ENCODE measurements at regions not wholly inside any gene's neighbourhood (a gene's known extent, or its start where the extent isn't known, plus 50 kb on each side); places are given as distances from the start of the nearest gene placed in this dataset.

DNA sequence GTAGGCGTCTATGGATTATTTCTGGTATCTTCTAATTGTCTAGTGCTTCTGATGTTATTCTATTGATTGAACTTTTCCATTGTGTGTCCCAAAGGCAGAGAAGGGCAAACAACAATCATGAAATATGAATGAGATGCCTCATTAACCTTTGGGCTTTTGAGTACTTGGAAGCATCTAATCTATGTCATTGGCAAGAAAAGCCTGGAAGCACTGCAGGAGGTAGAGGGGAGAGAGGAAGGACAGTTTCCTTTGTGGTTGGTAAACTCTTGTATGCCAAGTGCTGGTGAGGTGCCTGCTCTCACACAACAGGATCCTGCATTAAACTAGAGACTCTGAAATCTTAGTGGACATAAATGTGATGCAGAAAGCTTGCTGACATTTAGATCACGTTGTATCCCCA is 155.2 kb upstream of the TPK1 start:
- Histone ChIP-seq H3K9me3 (replicated peaks in 1 of 2; ENCODE audit: control insufficient read depth in 1 of 2, insufficient read depth in 1 of 2, low read length in 2 of 2) (peaks cover 0 to 4% of the 10 kb centered on the region in 2 donors), H3K9ac (ENCODE audit: insufficient read depth, low read length, poor library complexity, severe bottlenecking) (no peak overlapping the region), H3K36me3 (replicated peaks in 1 of 2; ENCODE audit: control insufficient read depth in 1 of 2, insufficient read depth in 2 of 2, low read length in 2 of 2) (no peaks in the 10 kb centered on the region), H3K79me2 (ENCODE audit: insufficient read depth, low read length) (no peaks in the 10 kb centered on the region), H4K20me1 (ENCODE audit: insufficient read depth, low read length) (no peaks in the 10 kb centered on the region), H2AFZ (ENCODE audit: insufficient read depth, low read depth, low read length, poor library complexity, severe bottlenecking) (no peak overlapping the region), H3K27me3 (ENCODE audit: control insufficient read depth in 2 of 2, insufficient read depth in 2 of 2, low read length in 2 of 2) (no peaks in the 10 kb centered on the region), H3K27ac (ENCODE audit: low read depth in 1 of 2, low read length in 2 of 2) (no peak overlapping the region), H3K4me2 (replicated peaks; ENCODE audit: extremely low read depth, low read length, poor library complexity, severe bottlenecking) (no peak overlapping the region), H3K4me1 (ENCODE audit: control insufficient read depth in 1 of 2, insufficient read depth in 2 of 2, low read length in 2 of 2) (no peaks in the 10 kb centered on the region), H3K4me3 (replicated peaks in 1 of 3; ENCODE audit: low read depth in 2 of 3, low read length in 3 of 3) (no peak overlapping the region)
- WGBS (ENCODE audit: insufficient coverage) = no CpG with 5 or more reads among the region's 2 CpGs
- Mint-ChIP-seq H3K4me3 (no peak overlapping the region), H3K36me3 (no peaks in the 10 kb centered on the region), H3K4me1 (no peaks in the 10 kb centered on the region), H3K27ac (no peak overlapping the region), H3K27me3 (ENCODE audit: low read depth in 3 of 3) (no peaks in the 10 kb centered on the region), H3K9me3 (peaks cover 0 to 6% (median 2%) of the 10 kb centered on the region in 7 donors)
- intact Hi-C loops (cut with micrococcal nuclease) = no loop called here
- no peak for DNase-seq
- TF ChIP-seq, protein P1, sequence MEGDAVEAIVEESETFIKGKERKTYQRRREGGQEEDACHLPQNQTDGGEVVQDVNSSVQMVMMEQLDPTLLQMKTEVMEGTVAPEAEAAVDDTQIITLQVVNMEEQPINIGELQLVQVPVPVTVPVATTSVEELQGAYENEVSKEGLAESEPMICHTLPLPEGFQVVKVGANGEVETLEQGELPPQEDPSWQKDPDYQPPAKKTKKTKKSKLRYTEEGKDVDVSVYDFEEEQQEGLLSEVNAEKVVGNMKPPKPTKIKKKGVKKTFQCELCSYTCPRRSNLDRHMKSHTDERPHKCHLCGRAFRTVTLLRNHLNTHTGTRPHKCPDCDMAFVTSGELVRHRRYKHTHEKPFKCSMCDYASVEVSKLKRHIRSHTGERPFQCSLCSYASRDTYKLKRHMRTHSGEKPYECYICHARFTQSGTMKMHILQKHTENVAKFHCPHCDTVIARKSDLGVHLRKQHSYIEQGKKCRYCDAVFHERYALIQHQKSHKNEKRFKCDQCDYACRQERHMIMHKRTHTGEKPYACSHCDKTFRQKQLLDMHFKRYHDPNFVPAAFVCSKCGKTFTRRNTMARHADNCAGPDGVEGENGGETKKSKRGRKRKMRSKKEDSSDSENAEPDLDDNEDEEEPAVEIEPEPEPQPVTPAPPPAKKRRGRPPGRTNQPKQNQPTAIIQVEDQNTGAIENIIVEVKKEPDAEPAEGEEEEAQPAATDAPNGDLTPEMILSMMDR (IDR thresholded peaks at IDR 0.05) = no peak

- Histone ChIP-seq H3K9ac (ENCODE audit: insufficient read depth, low read length, poor library complexity, severe bottlenecking) (no peak overlapping the region), H3K79me2 (ENCODE audit: insufficient read depth, low read length) (no peaks in the 10 kb centered on the region), H3K36me3 (replicated peaks in 1 of 2; ENCODE audit: control insufficient read depth in 1 of 2, insufficient read depth in 2 of 2, low read length in 2 of 2) (no peaks in the 10 kb centered on the region), H3K4me2 (replicated peaks; ENCODE audit: extremely low read depth, low read length, poor library complexity, severe bottlenecking) (no peak overlapping the region), H3K4me3 (replicated peaks in 1 of 3; ENCODE audit: low read depth in 2 of 3, low read length in 3 of 3) (no peak overlapping the region), H3K4me1 (ENCODE audit: control insufficient read depth in 1 of 2, insufficient read depth in 2 of 2, low read length in 2 of 2) (no peaks in the 10 kb centered on the region), H4K20me1 (ENCODE audit: insufficient read depth, low read length) (no peaks in the 10 kb centered on the region), H3K27me3 (ENCODE audit: control insufficient read depth in 2 of 2, insufficient read depth in 2 of 2, low read length in 2 of 2) (no peaks in the 10 kb centered on the region), H3K9me3 (replicated peaks in 1 of 2; ENCODE audit: control insufficient read depth in 1 of 2, insufficient read depth in 1 of 2, low read length in 2 of 2) (no peaks in the 10 kb centered on the region), H3K27ac (ENCODE audit: low read depth in 1 of 2, low read length in 2 of 2) (no peak overlapping the region), H2AFZ (ENCODE audit: insufficient read depth, low read depth, low read length, poor library complexity, severe bottlenecking) (no peak overlapping the region)
- H3K4me3 Mint-ChIP-seq = no peak overlapping the region
- no peaks in the 10 kb centered on the region for H3K27me3 Mint-ChIP-seq (ENCODE audit: low read depth in 3 of 3)
- H3K9me3 Mint-ChIP-seq = peaks cover 0 to 6% (median 0%) of the 10 kb centered on the region in 7 donors
- H3K36me3 Mint-ChIP-seq = no peaks in the 10 kb centered on the region
- TF ChIP-seq, protein P1 (IDR thresholded peaks at IDR 0.05) = no peak
- no peak overlapping the region for H3K27ac Mint-ChIP-seq
- H3K4me1 Mint-ChIP-seq = no peaks in the 10 kb centered on the region
- intact Hi-C loops (cut with micrococcal nuclease) = no loop called here
- DNase-seq = no peak
- WGBS (ENCODE audit: insufficient coverage) = no CpG with 5 or more reads among the region's 1 CpG
Observed at GRCh38 chr7:144987686-144988085, 151.8 kb upstream of the TPK1 start.
